Upper lobe of left lung (tissue), 4 donors: ENCODE measurements at regions not wholly inside any gene's neighbourhood (a gene's known extent, or its start where the extent isn't known, plus 50 kb on each side); places are given as distances from the start of the nearest gene placed in this dataset.

Experiments used
- EP300 ChIP-seq, 4 donors: sonication (generic); formaldehyde crosslinking; IDR thresholded peaks; one replicate each; pipeline ENCODE4 v1.5.1; 2017; ENCODE audit warnings: antibody characterized with exemption in 4 of 4, control low read depth in 2 of 4
- POLR2A ChIP-seq, 4 donors: fragments of 450-650 bp; IDR thresholded peaks; one replicate each; pipeline ENCODE4 v1.5.1; 2016 to 2017; ENCODE audit warnings: antibody characterized with exemption in 4 of 4, mild to moderate bottlenecking in 2 of 4
- POLR2AphosphoS5 ChIP-seq, 2 donors: sonication (generic); formaldehyde crosslinking; IDR thresholded peaks; one replicate each; pipeline ENCODE4 v1.5.1; 2017; ENCODE audit warnings: antibody characterized with exemption in 2 of 2
- TF ChIP-seq, protein P1 (sequence below), 6 experiments: fragments of 450-650 bp in 4 of 6; fragments of 200-600 bp in 2 of 6; sonication (generic) in 2 of 6; IDR thresholded peaks; one replicate each; pipeline ENCODE4 v1.5.1; 2016 to 2019; ENCODE audit warnings: antibody characterized with exemption in 6 of 6

DNA sequence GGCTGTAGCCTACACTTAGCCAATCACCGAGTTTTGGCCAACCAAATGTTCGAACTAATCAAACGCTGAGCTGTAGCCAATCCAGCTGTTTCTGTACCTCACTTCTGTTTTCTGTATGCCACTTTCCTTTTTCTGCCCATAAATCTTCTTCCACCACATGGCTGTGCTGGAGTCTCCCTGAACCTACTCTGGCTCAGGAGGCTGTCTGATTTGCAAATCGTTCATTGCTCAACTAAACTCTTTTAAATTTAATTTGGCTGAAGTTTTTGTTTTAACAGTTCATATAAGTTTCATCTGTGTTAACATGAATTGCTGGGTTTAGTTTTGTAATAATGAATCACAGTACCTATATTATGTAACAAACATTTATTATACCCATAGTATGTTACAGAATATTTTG lies 160.7 kb upstream of the PCDH7 start:
- no peak for TF ChIP-seq POLR2AphosphoS5 (IDR thresholded peaks at IDR 0.05)
- TF ChIP-seq, protein P1, sequence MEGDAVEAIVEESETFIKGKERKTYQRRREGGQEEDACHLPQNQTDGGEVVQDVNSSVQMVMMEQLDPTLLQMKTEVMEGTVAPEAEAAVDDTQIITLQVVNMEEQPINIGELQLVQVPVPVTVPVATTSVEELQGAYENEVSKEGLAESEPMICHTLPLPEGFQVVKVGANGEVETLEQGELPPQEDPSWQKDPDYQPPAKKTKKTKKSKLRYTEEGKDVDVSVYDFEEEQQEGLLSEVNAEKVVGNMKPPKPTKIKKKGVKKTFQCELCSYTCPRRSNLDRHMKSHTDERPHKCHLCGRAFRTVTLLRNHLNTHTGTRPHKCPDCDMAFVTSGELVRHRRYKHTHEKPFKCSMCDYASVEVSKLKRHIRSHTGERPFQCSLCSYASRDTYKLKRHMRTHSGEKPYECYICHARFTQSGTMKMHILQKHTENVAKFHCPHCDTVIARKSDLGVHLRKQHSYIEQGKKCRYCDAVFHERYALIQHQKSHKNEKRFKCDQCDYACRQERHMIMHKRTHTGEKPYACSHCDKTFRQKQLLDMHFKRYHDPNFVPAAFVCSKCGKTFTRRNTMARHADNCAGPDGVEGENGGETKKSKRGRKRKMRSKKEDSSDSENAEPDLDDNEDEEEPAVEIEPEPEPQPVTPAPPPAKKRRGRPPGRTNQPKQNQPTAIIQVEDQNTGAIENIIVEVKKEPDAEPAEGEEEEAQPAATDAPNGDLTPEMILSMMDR (IDR thresholded peaks at IDR 0.05): no peak
- TF ChIP-seq EP300 (IDR thresholded peaks at IDR 0.05): no peak
- TF ChIP-seq POLR2A (IDR thresholded peaks at IDR 0.05): no peak
